ENCODE measurements at regions not wholly inside any gene's neighbourhood (a gene's known extent, or its start where the extent isn't known, plus 50 kb on each side); places are given as distances from the start of the nearest gene placed in this dataset.
A peak's percentile ranks its signal among the peaks of the same experiment; 100 is the strongest.

GRCh38 chr1:194071205-194071604, 884.8 kb upstream of the B3GALT2 start:
- ATAC-seq, result no peak
- TF ChIP-seq, protein P1, sequence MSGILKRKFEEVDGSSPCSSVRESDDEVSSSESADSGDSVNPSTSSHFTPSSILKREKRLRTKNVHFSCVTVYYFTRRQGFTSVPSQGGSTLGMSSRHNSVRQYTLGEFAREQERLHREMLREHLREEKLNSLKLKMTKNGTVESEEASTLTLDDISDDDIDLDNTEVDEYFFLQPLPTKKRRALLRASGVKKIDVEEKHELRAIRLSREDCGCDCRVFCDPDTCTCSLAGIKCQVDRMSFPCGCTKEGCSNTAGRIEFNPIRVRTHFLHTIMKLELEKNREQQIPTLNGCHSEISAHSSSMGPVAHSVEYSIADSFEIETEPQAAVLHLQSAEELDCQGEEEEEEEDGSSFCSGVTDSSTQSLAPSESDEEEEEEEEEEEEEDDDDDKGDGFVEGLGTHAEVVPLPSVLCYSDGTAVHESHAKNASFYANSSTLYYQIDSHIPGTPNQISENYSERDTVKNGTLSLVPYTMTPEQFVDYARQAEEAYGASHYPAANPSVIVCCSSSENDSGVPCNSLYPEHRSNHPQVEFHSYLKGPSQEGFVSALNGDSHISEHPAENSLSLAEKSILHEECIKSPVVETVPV (CRISPR knock-in tag; IDR thresholded peaks at IDR 0.05), result no peak
- TF ChIP-seq PPARA (CRISPR knock-in tag; IDR thresholded peaks at IDR 0.05; ENCODE audit: borderline replicate concordance), result no peak
- no peak for TF ChIP-seq TSHZ2 (CRISPR knock-in tag; IDR thresholded peaks at IDR 0.05)
- TF ChIP-seq ARNTL (CRISPR knock-in tag; IDR thresholded peaks at IDR 0.05; ENCODE audit: borderline replicate concordance, low read depth), result no peak
- TF ChIP-seq TOX (CRISPR knock-in tag; IDR thresholded peaks at IDR 0.05; ENCODE audit: borderline replicate concordance), result no peak
- TF ChIP-seq ZNF8 (CRISPR knock-in tag; IDR thresholded peaks at IDR 0.05), result no peak

GRCh38 chr1:194069831-194070218, 883.4 kb upstream of the B3GALT2 start:
- ATAC-seq, result peak; percentile 71
- no peak for TF ChIP-seq OSR1 (CRISPR knock-in tag; IDR thresholded peaks at IDR 0.05)
- TF ChIP-seq, protein P2, sequence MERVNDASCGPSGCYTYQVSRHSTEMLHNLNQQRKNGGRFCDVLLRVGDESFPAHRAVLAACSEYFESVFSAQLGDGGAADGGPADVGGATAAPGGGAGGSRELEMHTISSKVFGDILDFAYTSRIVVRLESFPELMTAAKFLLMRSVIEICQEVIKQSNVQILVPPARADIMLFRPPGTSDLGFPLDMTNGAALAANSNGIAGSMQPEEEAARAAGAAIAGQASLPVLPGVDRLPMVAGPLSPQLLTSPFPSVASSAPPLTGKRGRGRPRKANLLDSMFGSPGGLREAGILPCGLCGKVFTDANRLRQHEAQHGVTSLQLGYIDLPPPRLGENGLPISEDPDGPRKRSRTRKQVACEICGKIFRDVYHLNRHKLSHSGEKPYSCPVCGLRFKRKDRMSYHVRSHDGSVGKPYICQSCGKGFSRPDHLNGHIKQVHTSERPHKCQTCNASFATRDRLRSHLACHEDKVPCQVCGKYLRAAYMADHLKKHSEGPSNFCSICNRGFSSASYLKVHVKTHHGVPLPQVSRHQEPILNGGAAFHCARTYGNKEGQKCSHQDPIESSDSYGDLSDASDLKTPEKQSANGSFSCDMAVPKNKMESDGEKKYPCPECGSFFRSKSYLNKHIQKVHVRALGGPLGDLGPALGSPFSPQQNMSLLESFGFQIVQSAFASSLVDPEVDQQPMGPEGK (CRISPR knock-in tag; IDR thresholded peaks at IDR 0.05; ENCODE audit: borderline replicate concordance), result no peak
- TF ChIP-seq POU6F1 (CRISPR knock-in tag; IDR thresholded peaks at IDR 0.05; ENCODE audit: borderline replicate concordance, low read depth), result no peak
- TF ChIP-seq TSHZ2 (CRISPR knock-in tag; IDR thresholded peaks at IDR 0.05), result no peak

- TF ChIP-seq TOX (CRISPR knock-in tag; IDR thresholded peaks at IDR 0.05; ENCODE audit: borderline replicate concordance) (peak; percentile 96), ZNF70 (CRISPR knock-in tag; IDR thresholded peaks at IDR 0.05) (no peak), RARB (CRISPR knock-in tag; IDR thresholded peaks at IDR 0.05) (peak; percentile 90; the same call in 1 of the 2 replicates)
- ATAC-seq, result peak; percentile 89
These were observed 882.9 kb upstream of the B3GALT2 start for GRCh38 chr1:194069168-194069830.

DNA sequence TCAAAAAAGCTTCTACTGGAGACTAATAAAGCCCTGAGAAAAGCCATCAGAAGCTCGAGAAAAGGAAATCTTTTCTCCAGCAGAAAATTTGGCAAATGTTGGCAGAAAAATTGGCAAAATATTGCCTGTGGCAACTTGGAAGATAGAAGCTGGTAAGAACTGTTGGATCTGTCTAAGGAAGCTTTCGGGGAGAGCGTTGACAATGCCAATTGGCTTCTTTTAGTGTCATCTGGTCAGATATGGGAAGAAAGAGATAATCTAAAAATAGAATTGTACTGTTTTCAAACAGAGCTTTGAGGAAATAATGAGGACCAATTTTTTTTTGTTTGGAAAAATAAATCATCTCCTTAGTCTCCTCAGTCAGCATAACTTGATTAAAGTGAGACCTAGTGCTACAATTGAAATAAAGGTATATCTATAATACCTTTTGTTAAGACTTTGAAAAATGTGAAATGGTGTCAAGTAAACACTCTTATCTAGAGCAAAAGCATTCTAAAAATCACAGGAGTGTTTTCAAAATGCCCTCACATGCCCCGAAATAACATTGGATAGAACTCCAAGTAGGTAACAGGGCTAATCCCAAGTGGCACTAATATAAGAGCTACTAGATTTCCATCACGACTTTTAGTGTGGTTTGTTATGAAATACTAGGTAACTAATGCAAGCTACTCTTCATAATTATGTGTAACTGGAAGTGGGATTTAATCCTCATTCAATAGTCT, 882.2 kb upstream of the B3GALT2 start:
- ATAC-seq, result no peak
- TF ChIP-seq POU6F1 (CRISPR knock-in tag; IDR thresholded peaks at IDR 0.05; ENCODE audit: borderline replicate concordance, low read depth) (no peak), RARB (CRISPR knock-in tag; IDR thresholded peaks at IDR 0.05) (no peak), ZNF8 (CRISPR knock-in tag; IDR thresholded peaks at IDR 0.05) (no peak), GLIS3 (CRISPR knock-in tag; IDR thresholded peaks at IDR 0.05) (no peak), TCF4 (CRISPR knock-in tag; IDR thresholded peaks at IDR 0.05; ENCODE audit: borderline replicate concordance) (no peak), ESRRG (CRISPR knock-in tag; IDR thresholded peaks at IDR 0.05) (no peak), ZC3H10 (CRISPR knock-in tag; IDR thresholded peaks at IDR 0.05) (no peak), PPARA (CRISPR knock-in tag; IDR thresholded peaks at IDR 0.05; ENCODE audit: borderline replicate concordance) (no peak), OSR1 (CRISPR knock-in tag; IDR thresholded peaks at IDR 0.05) (no peak), CSDC2 (CRISPR knock-in tag; IDR thresholded peaks at IDR 0.05) (no peak)
- TF ChIP-seq, protein P3, sequence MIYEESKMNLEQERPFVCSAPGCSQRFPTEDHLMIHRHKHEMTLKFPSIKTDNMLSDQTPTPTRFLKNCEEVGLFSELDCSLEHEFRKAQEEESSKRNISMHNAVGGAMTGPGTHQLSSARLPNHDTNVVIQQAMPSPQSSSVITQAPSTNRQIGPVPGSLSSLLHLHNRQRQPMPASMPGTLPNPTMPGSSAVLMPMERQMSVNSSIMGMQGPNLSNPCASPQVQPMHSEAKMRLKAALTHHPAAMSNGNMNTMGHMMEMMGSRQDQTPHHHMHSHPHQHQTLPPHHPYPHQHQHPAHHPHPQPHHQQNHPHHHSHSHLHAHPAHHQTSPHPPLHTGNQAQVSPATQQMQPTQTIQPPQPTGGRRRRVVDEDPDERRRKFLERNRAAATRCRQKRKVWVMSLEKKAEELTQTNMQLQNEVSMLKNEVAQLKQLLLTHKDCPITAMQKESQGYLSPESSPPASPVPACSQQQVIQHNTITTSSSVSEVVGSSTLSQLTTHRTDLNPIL (CRISPR knock-in tag; IDR thresholded peaks at IDR 0.05; ENCODE audit: low read depth), result no peak
- TF ChIP-seq, protein P2 (CRISPR knock-in tag; IDR thresholded peaks at IDR 0.05; ENCODE audit: borderline replicate concordance), result no peak
